ENCODE measurements at regions not wholly inside any gene's neighbourhood (a gene's known extent, or its start where the extent isn't known, plus 50 kb on each side); places are given as distances from the start of the nearest gene placed in this dataset.

GRCh38 chr4:181249031-181249430 is 994.2 kb upstream of the TENM3 start (continued):
- no peak for TF ChIP-seq RAD21 (IDR thresholded peaks at IDR 0.05; ENCODE audit: low read depth)
- TF ChIP-seq CBX3 (IDR thresholded peaks at IDR 0.05; ENCODE audit: low read depth), result no peak
- no peak for TF ChIP-seq YY1 (IDR thresholded peaks at IDR 0.05; ENCODE audit: extremely low read depth, insufficient replicate concordance, low read depth, low read length)
- TF ChIP-seq MAX (IDR thresholded peaks at IDR 0.05), result no peak
- TF ChIP-seq EZH2phosphoT487 (IDR thresholded peaks at IDR 0.05; ENCODE audit: borderline replicate concordance), result no peak
- no peak for TF ChIP-seq SP1 (IDR thresholded peaks at IDR 0.05; ENCODE audit: low read depth)
- TF ChIP-seq SRF (IDR thresholded peaks at IDR 0.05; ENCODE audit: low read depth), result no peak
- TF ChIP-seq JUND (IDR thresholded peaks at IDR 0.05), result no peak
- no peak for TF ChIP-seq SIN3A (IDR thresholded peaks at IDR 0.05; ENCODE audit: low read depth)

- H3K27me3 ChIP-seq (ENCODE audit: insufficient read depth, low read length), result peaks cover under 1% of the 10 kb centered on the region; the same call in 1 of the 2 replicates
- ChIA-PET RAD21 (ENCODE audit: low non-redundant PET in 1 of 2, low total read pairs in 2 of 2, uncharacterized antibody in 2 of 2, unreplicated experiment in 2 of 2) (no interaction called here), CTCF (no interaction called here)
These were observed 988.4 kb upstream of the TENM3 start for GRCh38 chr4:181254771-181255170.

GRCh38 chr4:181258569-181258968 is 984.6 kb upstream of the TENM3 start:
- no peak overlapping the region for H3K27ac ChIP-seq (ENCODE audit: low read depth, low read length)
- ChIA-PET CTCF (no interaction called here), RAD21 (ENCODE audit: low non-redundant PET in 1 of 2, low total read pairs in 2 of 2, uncharacterized antibody in 2 of 2, unreplicated experiment in 2 of 2) (no interaction called here), POLR2A (no interaction called here)
- no peaks in the 10 kb centered on the region for H3K9me2 ChIP-seq (ENCODE audit: insufficient read depth)
- no peaks in the 10 kb centered on the region for H3K27me3 ChIP-seq (ENCODE audit: insufficient read depth, low read length)
- DNase-seq (ENCODE audit: low read depth, low spot score) (no peak), ATAC-seq (no peak)
- H3K79me2 ChIP-seq (ENCODE audit: insufficient read depth, low read length), result no peaks in the 10 kb centered on the region
- H3K4me1 ChIP-seq (ENCODE audit: control insufficient read depth in 1 of 2, insufficient read depth in 2 of 2, low read length in 2 of 2), result no peaks in the 10 kb centered on the region
- intact Hi-C loops (cut with micrococcal nuclease), result no loop called here
- H3K4me3 ChIP-seq (replicated peaks in 1 of 2; ENCODE audit: low read depth in 1 of 2, low read length in 2 of 2), result no peak overlapping the region
- no peaks in the 10 kb centered on the region for H3K36me3 ChIP-seq (ENCODE audit: control insufficient read depth in 1 of 2, insufficient read depth in 2 of 2, low read length in 2 of 2)
- no peaks in the 10 kb centered on the region for H4K20me1 ChIP-seq (ENCODE audit: insufficient read depth)
- no TSS peak for BruUV-seq (replicated peaks)
- no peak overlapping the region for H3K9ac ChIP-seq (ENCODE audit: low read length)
- no peak overlapping the region for H2AFZ ChIP-seq (ENCODE audit: low read depth, low read length, poor library complexity, severe bottlenecking)
- no peaks in the 10 kb centered on the region for H3K9me3 ChIP-seq (ENCODE audit: control insufficient read depth in 1 of 2, insufficient read depth in 1 of 2, low read depth in 1 of 2, low read length in 2 of 2)
- H3K4me2 ChIP-seq (ENCODE audit: low read length), result no peak overlapping the region
- TF ChIP-seq REST (IDR thresholded peaks at IDR 0.05; ENCODE audit: low read depth), result no peak
- TF ChIP-seq ELF1 (IDR thresholded peaks at IDR 0.05; ENCODE audit: borderline replicate concordance, low read depth), result no peak
- TF ChIP-seq SIN3A (IDR thresholded peaks at IDR 0.05; ENCODE audit: low read depth), result no peak
- TF ChIP-seq ATF3 (IDR thresholded peaks at IDR 0.05), result no peak
- no peak for TF ChIP-seq ZBTB33 (IDR thresholded peaks at IDR 0.05; ENCODE audit: extremely low read depth, insufficient replicate concordance, low read length)
- no peak for TF ChIP-seq POLR2A (IDR thresholded peaks at IDR 0.05; ENCODE audit: borderline replicate concordance, extremely low read depth, insufficient read depth, insufficient read length)

More at GRCh38 chr4:181254771-181255170, 988.4 kb upstream of the TENM3 start:
- Histone ChIP-seq H2AFZ (ENCODE audit: low read depth, low read length, poor library complexity, severe bottlenecking) (no peak overlapping the region), H3K4me2 (ENCODE audit: low read length) (no peak overlapping the region), H3K9me3 (ENCODE audit: control insufficient read depth in 1 of 2, insufficient read depth in 1 of 2, low read depth in 1 of 2, low read length in 2 of 2) (no peaks in the 10 kb centered on the region), H3K27ac (ENCODE audit: low read depth, low read length) (no peak overlapping the region), H3K79me2 (ENCODE audit: insufficient read depth, low read length) (no peaks in the 10 kb centered on the region), H3K9ac (ENCODE audit: low read length) (no peak overlapping the region), H3K4me3 (replicated peaks in 1 of 2; ENCODE audit: low read depth in 1 of 2, low read length in 2 of 2) (no peak overlapping the region), H3K9me2 (ENCODE audit: insufficient read depth) (no peaks in the 10 kb centered on the region), H3K36me3 (ENCODE audit: control insufficient read depth in 1 of 2, insufficient read depth in 2 of 2, low read length in 2 of 2) (no peaks in the 10 kb centered on the region), H3K4me1 (ENCODE audit: control insufficient read depth in 1 of 2, insufficient read depth in 2 of 2, low read length in 2 of 2) (no peaks in the 10 kb centered on the region), H4K20me1 (ENCODE audit: insufficient read depth) (no peaks in the 10 kb centered on the region)
- no peak for TF ChIP-seq FOSL1 (IDR thresholded peaks at IDR 0.05; ENCODE audit: low read depth)
- no peak for DNase-seq (ENCODE audit: low read depth, low spot score)
- POLR2A ChIA-PET, result no interaction called here
- no TSS peak for BruUV-seq (replicated peaks)
- intact Hi-C loops (cut with micrococcal nuclease), result no loop called here
- no peak for ATAC-seq

Measured in HCT116 (cell line).